22Rv1 (cell line): ENCODE measurements at regions not wholly inside any gene's neighbourhood (a gene's known extent, or its start where the extent isn't known, plus 50 kb on each side); places are given as distances from the start of the nearest gene placed in this dataset.

Source experiments
- ZFX ChIP-seq: fragments of 450-650 bp; IDR thresholded peaks from 2 replicates; pipeline ENCODE4 v1.6.1; 2017; ENCODE audit warnings: antibody characterized with exemption, borderline replicate concordance
- TF ChIP-seq, protein P1 (sequence below): fragments of 450-650 bp; IDR thresholded peaks from 2 replicates; pipeline ENCODE4 v1.5.1; 2017; ENCODE audit warnings: mild to moderate bottlenecking

- TF ChIP-seq ZFX = no peak
- TF ChIP-seq, protein P1, sequence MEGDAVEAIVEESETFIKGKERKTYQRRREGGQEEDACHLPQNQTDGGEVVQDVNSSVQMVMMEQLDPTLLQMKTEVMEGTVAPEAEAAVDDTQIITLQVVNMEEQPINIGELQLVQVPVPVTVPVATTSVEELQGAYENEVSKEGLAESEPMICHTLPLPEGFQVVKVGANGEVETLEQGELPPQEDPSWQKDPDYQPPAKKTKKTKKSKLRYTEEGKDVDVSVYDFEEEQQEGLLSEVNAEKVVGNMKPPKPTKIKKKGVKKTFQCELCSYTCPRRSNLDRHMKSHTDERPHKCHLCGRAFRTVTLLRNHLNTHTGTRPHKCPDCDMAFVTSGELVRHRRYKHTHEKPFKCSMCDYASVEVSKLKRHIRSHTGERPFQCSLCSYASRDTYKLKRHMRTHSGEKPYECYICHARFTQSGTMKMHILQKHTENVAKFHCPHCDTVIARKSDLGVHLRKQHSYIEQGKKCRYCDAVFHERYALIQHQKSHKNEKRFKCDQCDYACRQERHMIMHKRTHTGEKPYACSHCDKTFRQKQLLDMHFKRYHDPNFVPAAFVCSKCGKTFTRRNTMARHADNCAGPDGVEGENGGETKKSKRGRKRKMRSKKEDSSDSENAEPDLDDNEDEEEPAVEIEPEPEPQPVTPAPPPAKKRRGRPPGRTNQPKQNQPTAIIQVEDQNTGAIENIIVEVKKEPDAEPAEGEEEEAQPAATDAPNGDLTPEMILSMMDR = no peak
These were observed 260.8 kb downstream of the CBLN2 start for GRCh38 chr18:72283148-72283925.
